ENCODE measurements at regions not wholly inside any gene's neighbourhood (a gene's known extent, or its start where the extent isn't known, plus 50 kb on each side); places are given as distances from the start of the nearest gene placed in this dataset.

- no peaks in the 10 kb centered on the region for H3K27me3 ChIP-seq (ENCODE audit: control insufficient read depth, insufficient read depth, low read length)
- no peaks in the 10 kb centered on the region for H3K36me3 ChIP-seq (ENCODE audit: control insufficient read depth, insufficient read depth, low read length)
- H3K4me3 ChIP-seq (ENCODE audit: low read depth, low read length): peak overlapping the region; percentile 3
- FAIRE-seq: no peak
- TF ChIP-seq CTCF (IDR thresholded peaks at IDR 0.05; ENCODE audit: insufficient read depth, low read length, severe bottlenecking): no peak
- DNase-seq (ENCODE audit: low read depth): peak; percentile 51
Measured at GRCh38 chr6:4647414-4648365, 128.5 kb upstream of the CDYL start.

DNA sequence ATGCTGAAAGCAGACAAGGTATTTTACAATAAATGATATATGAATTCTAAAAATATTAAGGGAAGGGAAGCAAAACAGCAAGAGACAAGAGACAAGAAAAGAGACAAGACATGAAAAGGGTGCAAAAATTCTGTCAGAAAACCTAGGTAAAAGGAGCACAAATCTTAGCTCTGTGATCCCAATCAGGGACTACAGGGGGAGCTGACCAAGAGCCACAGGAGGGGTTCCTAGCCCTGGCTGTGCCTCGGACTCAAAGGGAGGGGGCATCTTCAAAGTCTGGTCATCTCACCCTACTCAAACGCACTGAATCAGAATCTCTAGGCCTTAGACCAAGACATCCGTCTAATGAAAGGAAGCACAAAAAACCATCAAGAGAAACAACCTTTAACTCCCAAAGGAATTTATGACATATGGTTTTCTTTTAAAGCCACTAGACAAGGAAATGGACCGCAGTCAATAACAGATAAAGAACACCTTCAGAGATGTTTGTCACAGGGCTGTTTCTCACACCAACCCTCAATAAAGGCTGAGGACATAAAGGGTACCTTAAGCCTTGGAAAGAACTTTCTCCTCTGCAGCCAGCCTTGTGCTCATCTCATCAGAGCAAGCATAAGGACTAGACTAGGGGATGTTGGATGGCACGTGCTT, 130.4 kb upstream of the CDYL start:
- no peak for TF ChIP-seq CTCF (IDR thresholded peaks at IDR 0.05; ENCODE audit: insufficient read depth, low read length, severe bottlenecking)
- no peak for DNase-seq (ENCODE audit: low read depth)
- Histone ChIP-seq H3K4me3 (ENCODE audit: low read depth, low read length) (no peak overlapping the region), H3K27me3 (ENCODE audit: control insufficient read depth, insufficient read depth, low read length) (no peaks in the 10 kb centered on the region), H3K36me3 (ENCODE audit: control insufficient read depth, insufficient read depth, low read length) (no peaks in the 10 kb centered on the region)
- FAIRE-seq: no peak

- FAIRE-seq: no peak
- TF ChIP-seq CTCF (IDR thresholded peaks at IDR 0.05; ENCODE audit: insufficient read depth, low read length, severe bottlenecking): no peak
- Histone ChIP-seq H3K27me3 (ENCODE audit: control insufficient read depth, insufficient read depth, low read length) (no peaks in the 10 kb centered on the region), H3K36me3 (ENCODE audit: control insufficient read depth, insufficient read depth, low read length) (no peaks in the 10 kb centered on the region), H3K4me3 (ENCODE audit: low read depth, low read length) (no peak overlapping the region)
- peak; percentile 85 for DNase-seq (ENCODE audit: low read depth)
Measured at GRCh38 chr6:4644996-4645395, 131.2 kb upstream of the CDYL start.

DNA sequence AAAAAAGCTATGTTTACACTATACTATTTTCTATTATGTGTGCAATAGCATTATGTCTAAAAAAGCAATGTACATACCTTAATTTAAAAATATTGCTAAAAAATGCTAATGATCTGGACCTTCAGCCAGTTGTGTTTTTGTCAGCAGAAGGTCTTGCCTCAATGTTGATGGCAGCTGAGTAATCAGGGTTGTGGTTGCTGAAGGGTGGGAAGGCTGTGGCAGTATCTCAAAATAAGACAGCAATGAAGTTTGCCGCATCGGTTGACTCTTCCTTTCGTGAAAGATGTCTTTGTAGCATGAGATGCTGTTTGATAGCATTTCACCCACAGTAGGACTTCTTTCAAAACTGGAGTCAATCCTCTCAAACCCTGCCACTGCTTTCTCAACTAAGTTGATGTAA, 134.7 kb upstream of the CDYL start:
- no peaks in the 10 kb centered on the region for H3K27me3 ChIP-seq (ENCODE audit: control insufficient read depth, insufficient read depth, low read length)
- H3K4me3 ChIP-seq (ENCODE audit: low read depth, low read length): no peak overlapping the region
- DNase-seq (ENCODE audit: low read depth) (no peak), FAIRE-seq (no peak)
- no peak for TF ChIP-seq CTCF (IDR thresholded peaks at IDR 0.05; ENCODE audit: insufficient read depth, low read length, severe bottlenecking)
- H3K36me3 ChIP-seq (ENCODE audit: control insufficient read depth, insufficient read depth, low read length): no peaks in the 10 kb centered on the region

GRCh38 chr6:4640139-4640538, 136.1 kb upstream of the CDYL start:
- TF ChIP-seq CTCF (IDR thresholded peaks at IDR 0.05; ENCODE audit: insufficient read depth, low read length, severe bottlenecking): no peak
- peak; percentile 98 for DNase-seq (ENCODE audit: low read depth)
- no peak for FAIRE-seq
- Histone ChIP-seq H3K27me3 (ENCODE audit: control insufficient read depth, insufficient read depth, low read length) (no peaks in the 10 kb centered on the region), H3K36me3 (ENCODE audit: control insufficient read depth, insufficient read depth, low read length) (no peaks in the 10 kb centered on the region), H3K4me3 (ENCODE audit: low read depth, low read length) (no peak overlapping the region)

All from bronchial epithelial cell (primary cell).